IPS-NIHi7 (cell line): ENCODE measurements at regions not wholly inside any gene's neighbourhood (a gene's known extent, or its start where the extent isn't known, plus 50 kb on each side); places are given as distances from the start of the nearest gene placed in this dataset.

Experiments
- DNase-seq: peaks from one replicate; pipeline ENCODE4 v3.0.0; 2012; ENCODE audit warnings: mixed read lengths; ENCODE audit errors: extremely low spot score

DNA sequence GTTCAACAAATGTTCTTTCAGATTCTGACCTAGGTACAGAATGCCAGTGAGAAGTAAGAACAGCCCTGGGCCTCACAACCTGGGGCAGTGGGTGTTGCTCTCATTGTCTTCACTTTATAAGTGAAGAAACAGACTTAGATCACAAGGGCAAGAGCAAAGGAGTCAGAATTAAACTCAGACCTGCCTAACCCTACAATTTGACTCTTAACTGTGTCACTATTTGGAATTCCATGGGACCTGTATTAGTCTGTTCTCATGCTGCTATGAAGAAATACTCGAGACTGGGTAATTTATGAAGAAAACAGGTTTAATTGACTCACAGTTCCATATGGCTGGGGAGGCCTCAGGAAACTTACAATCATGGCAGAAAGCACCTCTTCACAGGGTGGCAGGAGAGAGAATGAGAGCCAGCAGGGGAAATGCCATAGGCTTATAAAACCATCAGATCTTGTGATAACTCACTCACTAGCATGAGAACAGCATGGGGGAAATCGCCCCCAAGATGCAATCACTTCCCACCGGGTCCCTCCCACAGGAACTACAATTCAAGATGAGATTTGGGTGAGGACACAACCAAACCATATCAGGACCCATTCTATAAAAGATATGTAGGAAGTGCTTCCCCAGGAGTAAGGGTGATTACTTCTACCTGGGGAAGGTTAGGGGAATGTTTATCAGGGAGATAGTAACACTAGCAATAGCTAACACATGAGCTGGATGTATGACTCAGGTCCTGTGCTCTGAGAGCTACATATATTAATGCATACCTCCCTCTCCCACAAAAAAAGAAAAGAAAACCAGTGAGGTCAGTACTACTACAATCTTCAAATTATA, 270.1 kb downstream of the SOX9 start:
- DNase-seq, result no peak

DNA sequence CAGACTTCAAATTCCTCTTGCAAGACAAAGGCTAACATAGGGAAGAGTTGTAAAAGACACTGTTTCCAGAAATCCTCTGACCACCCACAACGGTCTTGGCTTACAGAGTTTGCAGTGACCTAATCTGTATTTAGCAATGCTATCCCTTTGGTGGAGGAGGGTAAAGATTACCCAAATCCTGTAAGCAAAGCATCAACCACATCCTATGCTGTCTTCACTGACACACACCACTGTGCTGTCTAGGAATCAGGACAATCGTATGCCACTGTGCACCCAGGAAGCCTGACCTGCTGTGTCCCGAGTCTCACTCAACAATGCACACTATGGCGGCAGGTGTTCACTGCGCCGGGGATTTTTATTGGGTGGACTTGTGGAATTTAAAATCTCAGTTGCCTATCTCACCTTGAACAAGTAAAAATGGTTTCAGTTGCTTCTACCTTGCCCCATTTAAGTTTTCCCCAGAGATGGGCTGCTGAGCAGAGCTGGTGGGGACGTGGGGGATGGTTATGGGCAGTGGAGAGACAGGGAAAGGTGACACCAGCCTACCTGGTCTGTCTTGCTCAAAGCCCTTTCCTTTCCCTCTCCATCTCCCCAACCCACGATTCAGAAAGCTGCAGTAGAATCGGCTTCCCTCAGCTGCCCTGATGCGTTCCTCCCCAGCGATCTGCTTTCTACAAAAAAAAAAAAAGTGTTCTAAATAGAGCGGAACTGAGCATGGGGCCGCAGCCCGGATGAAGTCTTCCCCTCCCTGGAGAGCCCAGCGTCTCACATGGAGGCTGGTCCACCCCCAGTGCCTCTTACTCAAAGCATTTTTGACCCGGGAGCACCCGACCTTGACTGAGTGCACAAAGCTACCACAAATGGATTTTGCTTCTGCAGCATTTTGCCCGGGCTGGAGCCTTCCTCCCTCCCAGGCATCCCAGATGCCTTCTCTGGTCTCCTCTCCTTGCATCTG, 271.5 kb downstream of the SOX9 start:
- DNase-seq, result no peak

DNA sequence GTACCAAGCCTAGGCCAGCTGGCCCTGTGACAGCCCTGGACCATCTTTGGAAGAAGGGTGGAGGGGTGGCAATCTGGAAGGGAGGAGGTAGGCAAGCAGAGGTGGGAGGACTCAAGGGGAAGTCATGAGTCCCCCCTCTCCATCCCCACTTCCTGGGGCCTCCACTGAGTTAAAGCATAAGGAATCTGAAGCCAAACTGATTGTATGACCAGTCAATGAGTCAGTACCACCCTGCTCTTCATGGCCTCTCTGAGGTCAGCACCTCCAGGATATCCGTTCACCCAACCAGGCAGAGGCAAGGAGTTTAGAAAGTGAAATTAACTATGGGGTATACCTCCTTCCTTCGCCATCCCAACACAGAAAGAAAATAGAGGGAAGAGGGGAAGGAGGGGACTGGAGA, 272.7 kb downstream of the SOX9 start:
- no peak for DNase-seq

DNA sequence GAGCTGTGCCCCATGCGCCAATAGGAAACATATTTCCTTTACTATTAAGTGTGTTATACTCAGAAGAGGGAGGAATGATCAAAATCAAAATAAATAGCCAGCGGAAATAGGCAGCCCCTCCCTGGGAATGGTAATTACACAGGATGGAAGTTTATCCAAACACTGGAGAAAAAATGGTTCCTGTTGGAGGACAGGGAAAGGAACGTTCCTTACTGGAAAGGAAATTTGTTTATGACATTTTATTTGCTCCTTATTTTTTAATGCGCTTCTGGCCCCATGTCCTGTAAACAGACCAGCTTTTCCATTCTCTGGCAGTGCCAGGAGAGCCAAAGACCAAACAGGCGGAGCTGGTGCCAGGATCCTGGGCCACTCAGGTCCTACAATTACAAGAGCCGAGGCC, 273.7 kb downstream of the SOX9 start:
- no peak for DNase-seq

DNA sequence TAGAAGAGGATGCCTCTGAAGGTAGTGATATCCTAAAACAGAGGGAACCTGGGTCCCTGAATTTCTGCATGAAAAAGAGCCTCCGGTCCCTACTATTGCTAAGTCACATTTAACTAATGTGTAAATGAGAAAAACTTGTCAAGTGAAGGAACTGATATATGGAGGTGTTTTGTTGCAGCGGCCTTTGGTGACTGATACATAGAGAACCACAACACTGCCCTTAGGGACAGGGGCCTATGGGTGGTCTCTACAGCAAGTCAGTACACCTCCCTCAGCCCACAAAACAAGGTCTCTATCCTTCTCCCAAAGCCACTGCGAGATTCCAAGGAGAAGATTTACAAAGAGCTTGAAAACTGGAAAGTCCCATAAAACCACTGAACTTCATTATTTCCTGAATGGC, 275.3 kb downstream of the SOX9 start:
- no peak for DNase-seq

DNA sequence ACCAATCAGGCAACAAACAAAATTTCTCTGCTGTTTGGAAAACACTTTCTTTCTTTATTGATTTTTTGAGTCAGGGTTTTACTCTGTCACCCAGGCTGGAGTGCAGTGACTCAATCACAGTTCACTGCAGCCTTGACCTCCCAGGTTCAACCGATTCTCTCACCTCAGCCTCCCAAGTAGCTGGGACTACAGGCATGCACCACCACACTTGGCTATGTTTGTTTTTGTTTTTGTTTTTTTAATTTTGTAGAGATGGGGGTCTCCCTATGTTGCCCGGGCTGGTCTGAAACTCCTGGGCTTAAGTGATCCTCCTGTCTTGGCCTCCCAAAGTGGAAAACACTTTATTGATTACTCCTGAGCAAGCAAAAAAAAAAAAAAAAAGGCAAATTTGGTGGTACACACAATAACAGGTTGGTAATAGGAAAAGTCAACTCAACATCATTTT, 276.4 kb downstream of the SOX9 start:
- DNase-seq, result no peak

DNA sequence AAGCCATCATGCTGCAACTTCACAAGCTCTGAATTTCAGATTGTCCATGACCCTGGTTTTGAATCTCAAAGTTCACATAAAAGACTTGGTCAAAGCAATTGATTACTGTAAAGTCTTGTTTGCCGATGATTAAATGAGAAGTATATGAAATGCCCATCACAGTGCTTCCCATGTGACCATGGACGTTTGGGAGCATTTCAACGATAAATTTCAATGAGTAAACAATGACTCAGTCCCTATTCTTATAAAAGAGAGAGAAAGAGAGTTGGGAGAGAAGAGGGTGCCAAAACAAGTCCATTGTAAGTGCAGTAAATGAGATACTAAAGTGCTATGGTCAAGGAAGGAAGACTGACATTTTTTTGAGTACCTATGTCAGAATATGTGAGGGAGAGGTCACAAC, 276.9 kb downstream of the SOX9 start:
- DNase-seq, result no peak

DNA sequence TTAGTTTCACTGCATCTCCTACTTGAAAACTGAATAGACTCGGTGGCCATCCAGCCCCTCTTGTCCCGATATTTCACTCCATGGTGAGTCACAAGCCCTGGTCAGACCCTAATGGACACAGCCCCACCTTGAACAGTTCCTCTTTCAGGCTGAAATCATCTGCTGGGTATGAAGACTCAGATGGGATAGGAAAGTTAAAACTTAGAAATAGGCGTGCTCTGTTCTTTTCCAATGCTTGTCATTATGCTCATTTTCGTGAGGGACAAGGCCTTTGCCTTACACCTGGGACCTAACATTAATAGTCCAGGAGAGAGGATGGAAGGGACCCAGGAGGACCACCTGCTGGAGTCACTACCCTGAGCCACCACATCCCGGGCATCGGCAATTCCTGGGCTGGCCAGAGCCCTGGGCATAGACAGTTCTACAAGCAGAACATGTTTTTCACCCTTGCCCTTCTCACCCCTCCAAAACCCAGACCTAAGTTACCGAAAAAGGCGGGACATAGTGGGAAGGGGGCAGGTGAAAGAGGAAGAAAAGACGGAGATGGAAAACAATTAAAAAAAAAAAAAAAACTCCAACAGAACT, 278.3 kb downstream of the SOX9 start:
- no peak for DNase-seq

DNA sequence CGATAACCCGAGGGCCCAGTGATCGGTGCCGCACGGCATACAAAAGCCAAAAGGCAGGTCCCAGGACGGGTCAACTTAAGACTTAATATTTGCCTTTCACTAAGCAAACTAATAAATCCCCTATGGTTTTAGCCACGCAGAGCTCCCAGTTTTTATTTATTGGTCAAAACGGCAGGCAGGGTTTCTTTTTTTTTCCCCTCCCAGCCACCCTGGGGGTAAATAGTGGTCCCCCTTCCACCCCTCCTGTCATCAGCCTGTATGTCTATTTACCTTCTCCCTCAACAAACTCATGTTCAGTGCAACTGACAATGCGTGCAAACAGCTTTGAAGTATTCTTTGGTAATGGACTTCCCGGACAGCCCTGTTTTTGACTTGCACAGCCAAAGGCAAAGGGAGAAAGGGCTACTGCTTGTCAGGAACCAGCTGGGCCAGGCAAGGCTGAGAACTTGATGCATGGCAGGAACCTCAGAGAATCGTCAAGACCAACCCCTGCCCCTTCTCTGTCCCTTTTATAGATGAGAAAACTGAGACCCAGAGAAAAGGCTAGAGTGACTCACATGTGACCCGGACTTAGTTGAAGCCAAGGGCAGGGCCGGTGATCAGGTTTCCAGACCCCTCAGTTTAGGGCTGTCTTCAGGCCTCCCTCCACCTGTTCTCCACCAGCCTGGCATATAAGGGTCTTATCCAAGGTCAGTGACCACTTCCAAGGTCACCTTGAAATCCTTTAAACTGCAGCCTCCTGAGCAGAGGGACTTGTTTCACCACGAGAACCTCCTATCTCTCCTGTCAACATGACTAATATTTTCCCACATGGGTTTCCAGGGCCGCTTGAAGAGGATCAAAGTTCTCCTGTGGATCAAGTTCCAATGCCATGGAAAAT, 279.0 kb downstream of the SOX9 start:
- DNase-seq, result no peak

DNA sequence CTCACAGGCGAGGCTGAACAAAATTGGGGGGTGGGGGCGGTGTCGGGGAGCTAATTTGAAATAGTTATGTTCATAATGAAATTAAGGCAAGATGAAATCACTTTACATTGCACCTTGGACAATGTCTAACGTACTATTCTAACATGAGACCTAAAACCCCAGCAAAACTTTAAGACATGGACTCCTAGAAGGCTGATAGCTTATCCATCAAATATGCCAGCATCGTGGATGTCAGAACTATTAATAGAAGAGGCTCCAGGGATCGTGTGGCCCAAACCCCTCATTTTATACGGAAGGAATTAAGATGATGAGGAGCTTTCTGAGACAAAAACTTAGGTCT, 279.6 kb downstream of the SOX9 start:
- DNase-seq, result no peak

DNA sequence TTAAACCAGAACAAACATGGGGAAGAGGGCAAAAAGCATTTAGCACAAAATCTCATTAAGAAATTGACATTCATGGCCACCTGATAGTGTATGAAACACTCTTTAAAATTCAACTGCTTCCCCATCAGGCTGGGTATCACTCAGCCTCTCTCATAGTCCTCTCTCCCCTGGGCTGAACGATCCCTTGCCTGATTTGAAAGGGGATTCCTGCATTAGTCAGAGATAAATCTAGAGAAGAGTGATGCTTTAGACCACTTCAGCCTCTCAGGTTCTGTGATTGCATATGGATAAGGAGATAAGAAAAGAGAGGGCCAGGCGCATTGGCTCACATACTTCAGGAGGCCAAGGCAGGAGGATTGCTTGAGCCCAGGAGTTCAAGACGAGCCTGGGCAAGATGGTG, 280.0 kb downstream of the SOX9 start:
- DNase-seq, result no peak

DNA sequence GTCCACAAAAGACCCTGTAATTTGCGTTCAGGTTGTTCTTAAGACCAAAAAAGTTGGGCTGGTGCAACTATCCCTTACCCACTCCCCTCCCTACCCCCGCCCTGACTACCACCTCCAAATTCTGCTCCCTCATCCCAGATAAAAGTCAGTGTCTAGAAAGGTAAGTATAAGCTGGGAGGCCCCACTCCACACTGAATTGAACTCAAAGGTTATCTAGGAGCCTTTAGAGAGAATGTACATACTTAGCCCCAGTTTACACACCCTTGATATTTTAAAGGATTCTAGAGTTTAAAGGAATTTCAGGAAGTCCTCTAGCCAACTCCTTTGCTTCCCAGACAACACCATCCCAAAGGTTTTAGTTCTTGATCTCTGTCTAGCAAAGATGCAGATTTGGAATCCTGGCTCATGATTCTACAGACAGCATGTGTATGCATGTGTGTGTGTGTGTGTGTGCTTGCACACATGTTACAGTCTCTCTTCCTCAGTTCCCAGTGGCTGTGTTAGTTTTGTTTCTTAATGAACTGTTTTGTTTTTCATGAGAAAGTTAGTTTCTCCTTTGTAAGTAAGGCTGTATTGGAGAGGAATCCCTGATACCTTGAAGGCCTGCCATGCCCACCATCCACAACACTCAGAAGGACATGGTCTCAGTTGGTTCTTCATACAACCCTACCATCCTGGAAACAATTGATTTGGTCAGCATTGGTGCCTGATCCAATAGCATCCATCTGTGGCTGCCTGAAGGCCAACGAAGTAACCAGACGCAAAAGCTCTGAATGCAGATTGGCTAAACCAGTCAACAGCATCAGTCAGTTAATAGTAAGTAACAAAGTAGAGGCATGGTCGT, 281.3 kb downstream of the SOX9 start:
- no peak for DNase-seq

DNA sequence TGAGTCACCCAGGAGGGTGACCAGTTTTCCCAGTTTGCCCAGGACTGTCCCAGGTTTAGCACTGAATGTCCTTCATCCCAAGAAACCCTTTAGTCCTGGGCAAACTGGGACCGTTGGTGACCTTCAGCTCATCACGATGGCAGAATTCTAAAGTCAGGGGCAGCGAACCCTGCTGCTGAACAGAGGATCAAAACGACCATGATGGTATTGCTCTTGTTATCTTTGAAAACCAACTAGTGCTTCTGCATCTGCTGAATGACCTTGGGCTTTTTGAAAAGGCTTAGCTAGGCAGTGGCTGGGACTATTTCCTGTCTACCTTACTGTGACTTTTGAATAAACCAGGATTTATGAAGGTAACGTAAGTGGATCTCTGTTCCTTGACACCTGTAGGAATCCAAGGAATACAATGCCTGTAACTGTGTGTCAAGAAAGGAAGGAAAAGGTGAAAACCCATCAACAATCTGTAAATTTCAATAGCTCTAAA, 281.9 kb downstream of the SOX9 start:
- no peak for DNase-seq

DNA sequence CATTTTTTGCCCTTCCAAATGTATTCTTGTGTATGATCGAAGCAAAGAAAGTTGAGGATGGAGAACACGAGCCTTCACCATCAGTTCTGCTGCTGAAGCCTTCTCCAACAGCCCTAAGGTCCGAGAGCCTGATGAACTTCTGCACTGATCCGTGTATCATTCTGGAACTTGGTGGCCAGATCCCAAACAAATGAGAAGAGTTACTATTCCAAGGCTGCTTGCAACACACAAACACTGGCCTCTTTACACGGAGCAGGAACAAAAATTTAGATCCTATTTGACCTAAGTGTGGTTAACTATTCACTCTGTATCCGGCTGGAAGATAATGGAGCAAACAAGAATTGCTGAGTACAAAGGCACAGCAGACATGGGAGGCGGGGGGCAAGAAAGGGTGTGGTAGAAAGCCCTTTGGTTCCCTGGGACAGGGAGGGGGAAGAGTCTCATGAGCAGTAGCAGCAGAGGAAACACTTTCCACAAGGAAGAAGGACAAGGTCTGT, 282.9 kb downstream of the SOX9 start:
- no peak for DNase-seq

DNA sequence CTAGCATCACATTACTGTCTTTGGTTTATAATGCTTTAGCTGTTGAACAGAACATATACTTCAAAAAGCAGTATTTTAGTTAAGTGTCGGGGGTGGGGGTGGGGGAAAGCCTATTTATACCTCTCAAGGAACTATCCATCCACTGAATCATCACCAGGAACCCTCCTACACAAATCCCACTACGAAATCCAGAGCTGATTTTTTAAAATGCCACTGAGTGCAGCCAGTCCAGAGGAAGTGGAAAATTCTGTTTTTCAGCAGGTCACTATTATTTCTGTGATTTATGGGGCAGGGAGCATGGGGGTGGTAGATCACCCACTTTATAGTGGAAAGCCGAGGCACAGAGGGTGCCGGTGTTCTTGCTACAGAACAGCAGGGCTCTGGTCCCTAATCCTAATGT, 284.1 kb downstream of the SOX9 start:
- DNase-seq, result no peak

DNA sequence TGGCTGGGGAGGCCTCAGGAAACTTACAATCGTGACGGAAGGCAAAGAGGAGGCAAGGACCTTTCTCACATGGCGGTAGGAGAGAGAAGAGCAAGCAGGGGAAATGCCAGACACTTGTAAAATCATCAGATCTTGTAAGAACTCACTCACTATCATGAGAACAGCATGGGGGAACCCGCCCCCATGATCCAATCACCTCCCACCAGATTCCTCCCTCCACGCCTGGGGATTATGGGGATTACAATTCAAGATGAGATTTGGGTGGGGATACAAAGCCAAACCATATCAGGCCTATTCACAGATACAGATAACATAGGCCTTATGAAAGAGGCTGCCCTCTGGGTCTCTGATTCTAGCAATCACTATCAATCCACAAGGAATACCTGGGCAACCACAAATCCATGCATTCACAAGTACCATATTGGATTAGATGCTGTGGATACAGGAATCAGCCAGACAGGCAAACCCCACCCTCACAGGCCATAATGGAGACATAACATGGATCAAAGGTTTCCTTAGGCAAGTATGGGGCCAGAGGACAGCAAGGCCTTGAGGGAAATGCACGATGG, 284.9 kb downstream of the SOX9 start:
- DNase-seq, result no peak

DNA sequence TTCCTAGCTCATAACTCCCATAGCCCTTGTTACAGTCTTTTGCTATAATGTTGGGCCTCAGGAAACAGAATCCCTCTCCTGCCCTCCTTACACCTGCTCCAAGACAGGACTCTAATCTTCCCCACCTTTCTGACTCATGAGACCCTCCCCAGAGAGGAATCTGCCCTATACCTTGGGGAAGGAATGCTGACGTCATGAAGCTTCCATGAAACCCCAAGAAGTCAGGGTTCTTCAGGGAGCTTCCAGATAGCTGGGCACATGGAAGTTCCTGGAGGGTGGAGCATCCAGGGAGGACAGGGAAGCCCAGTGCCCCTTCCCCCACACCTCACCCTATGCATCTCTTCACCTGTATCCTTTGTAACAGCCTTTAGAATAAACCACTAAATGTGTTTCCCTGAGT, 285.7 kb downstream of the SOX9 start:
- DNase-seq, result no peak

DNA sequence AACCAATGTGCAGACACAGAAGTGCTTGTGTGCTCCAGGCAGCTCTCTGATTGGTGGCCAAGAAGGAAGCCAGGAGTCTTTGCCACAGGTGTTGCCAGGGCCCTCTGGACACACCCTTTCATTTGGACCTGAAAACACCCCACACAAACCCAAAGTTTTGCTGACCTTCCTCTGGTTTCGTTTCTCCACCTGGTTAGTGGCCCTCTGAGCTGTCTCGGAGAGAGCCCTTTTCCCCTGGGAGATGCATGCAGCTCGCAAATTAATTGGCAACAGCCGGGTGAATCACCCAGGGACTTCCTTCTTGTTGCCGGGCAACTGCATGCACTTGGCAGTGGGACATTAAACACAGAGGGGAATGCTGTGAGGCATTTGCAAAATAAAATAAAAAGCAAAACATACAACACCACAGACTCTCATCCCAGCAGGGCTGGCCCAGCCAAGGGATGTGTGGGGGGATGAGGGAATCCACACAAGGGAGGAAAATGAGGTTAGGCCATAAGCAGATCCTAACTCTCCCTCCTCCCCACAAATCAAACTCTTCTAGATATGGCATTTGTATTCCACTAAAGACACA, 286.6 kb downstream of the SOX9 start:
- DNase-seq, result peak; percentile 68

DNA sequence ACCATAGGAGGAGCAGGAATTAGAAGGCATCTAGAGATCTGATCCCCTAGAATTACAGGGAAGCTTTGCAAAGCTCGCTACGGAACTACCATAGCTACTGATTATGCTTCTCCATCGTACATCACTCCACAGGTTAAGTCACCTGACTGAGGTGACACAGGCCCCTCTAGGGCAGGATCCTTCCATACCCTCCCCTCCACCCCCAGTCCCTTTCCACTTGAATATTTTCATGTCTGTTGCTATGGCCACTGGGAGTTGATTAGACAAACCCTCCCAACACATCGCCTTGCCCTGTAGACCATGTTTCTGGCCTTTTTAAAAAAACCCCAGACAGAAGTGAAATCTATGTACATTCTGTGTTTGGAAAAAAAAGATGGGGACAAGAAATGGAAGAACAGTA, 287.1 kb downstream of the SOX9 start:
- DNase-seq, result no peak

DNA sequence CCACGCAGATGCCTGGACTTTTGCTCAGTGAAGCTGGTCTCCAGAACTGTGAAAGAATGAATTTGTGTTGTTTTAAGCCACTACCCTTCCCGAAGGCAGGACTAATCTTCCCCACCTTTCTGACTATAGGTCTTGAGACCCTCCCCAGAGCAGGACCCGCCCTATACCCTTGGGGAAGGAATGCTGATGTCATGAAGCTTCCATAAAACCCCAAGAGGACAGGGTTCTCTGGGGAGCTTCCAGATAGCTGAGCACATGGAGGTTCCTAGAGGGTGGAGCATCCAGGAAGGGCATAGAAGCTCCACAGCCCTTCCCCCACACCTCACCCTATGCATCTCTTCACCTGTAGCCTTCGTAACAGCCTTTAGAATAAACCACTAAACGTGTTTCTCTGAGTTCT, 287.8 kb downstream of the SOX9 start:
- DNase-seq, result no peak
